Ureter (tissue), 1 donor: ENCODE measurements at regions not wholly inside any gene's neighbourhood (a gene's known extent, or its start where the extent isn't known, plus 50 kb on each side); places are given as distances from the start of the nearest gene placed in this dataset.
"Not testable (repeated sequence)": the region's sequence is repeated elsewhere in the genome, so short reads cannot be mapped to it uniquely, and the experiment has no call there.

Source experiments
- DNase-seq: peaks from one replicate; pipeline ENCODE4 v3.0.0-alpha.2; 2020; ENCODE audit warnings: low spot score
- donor health status: DM: yes; HTN: yes; CAD: no.

GRCh38 chr7:35909870-35910357 is 109.1 kb downstream of the SEPTIN7 start:
- no peak for DNase-seq

GRCh38 chr7:35910621-35911020 is 109.8 kb downstream of the SEPTIN7 start:
- not testable (repeated sequence) for DNase-seq

GRCh38 chr7:35913350-35913749 is 112.5 kb downstream of the SEPTIN7 start:
- not testable (repeated sequence) for DNase-seq

- not testable (repeated sequence) for DNase-seq
Measured at GRCh38 chr7:35914214-35914613, 113.4 kb downstream of the SEPTIN7 start.

GRCh38 chr7:35915247-35915955 is 114.5 kb downstream of the SEPTIN7 start:
- DNase-seq = not testable (repeated sequence)

- not testable (repeated sequence) for DNase-seq
Measured at GRCh38 chr7:35918217-35918616, 117.4 kb downstream of the SEPTIN7 start.

GRCh38 chr7:35919607-35920006 is 118.8 kb downstream of the SEPTIN7 start:
- DNase-seq = not testable (repeated sequence)

GRCh38 chr7:35921338-35921737 is 120.5 kb downstream of the SEPTIN7 start:
- DNase-seq = not testable (repeated sequence)

GRCh38 chr7:35924668-35925067 is 123.8 kb downstream of the SEPTIN7 start:
- DNase-seq = not testable (repeated sequence)

GRCh38 chr7:35926966-35927365 is 126.1 kb downstream of the SEPTIN7 start:
- not testable (repeated sequence) for DNase-seq

- DNase-seq = not testable (repeated sequence)
Measured at GRCh38 chr7:35931134-35931533, 130.3 kb downstream of the SEPTIN7 start.

- not testable (repeated sequence) for DNase-seq
Measured at GRCh38 chr7:35931551-35931950, 130.7 kb downstream of the SEPTIN7 start.

GRCh38 chr7:35940695-35941094 is 139.8 kb downstream of the SEPTIN7 start:
- DNase-seq = not testable (repeated sequence)

- DNase-seq = not testable (repeated sequence)
Measured at GRCh38 chr7:35945621-35946020, 144.8 kb downstream of the SEPTIN7 start.

GRCh38 chr7:35955735-35956134 is 154.9 kb downstream of the SEPTIN7 start:
- not testable (repeated sequence) for DNase-seq

GRCh38 chr7:35956988-35957387 is 156.1 kb downstream of the SEPTIN7 start:
- not testable (repeated sequence) for DNase-seq

GRCh38 chr7:35961260-35961659 is 160.4 kb downstream of the SEPTIN7 start:
- not testable (repeated sequence) for DNase-seq

- DNase-seq = not testable (repeated sequence)
Measured at GRCh38 chr7:35962607-35963006, 161.8 kb downstream of the SEPTIN7 start.

GRCh38 chr7:35967366-35968139 is 166.7 kb downstream of the SEPTIN7 start:
- no peak for DNase-seq

GRCh38 chr7:35968140-35968940 is 167.5 kb downstream of the SEPTIN7 start:
- no peak for DNase-seq

GRCh38 chr7:35969066-35969465 is 168.2 kb downstream of the SEPTIN7 start:
- DNase-seq = no peak

GRCh38 chr7:35970458-35970857 is 169.6 kb downstream of the SEPTIN7 start:
- no peak for DNase-seq
